Central memory CD4-positive, alpha-beta T cell (primary cell): ENCODE measurements at regions not wholly inside any gene's neighbourhood (a gene's known extent, or its start where the extent isn't known, plus 50 kb on each side); places are given as distances from the start of the nearest gene placed in this dataset.

Source experiments
- DNase-seq: peaks from one replicate; pipeline ENCODE4 v3.0.0; 2022

- no peak for DNase-seq
These were observed 115.1 kb downstream of the RNASET2 start for GRCh38 chr6:166841216-166841615.

- no peak for DNase-seq
These were observed 116.8 kb downstream of the RNASET2 start for GRCh38 chr6:166839569-166839968.

- no peak for DNase-seq
These were observed 117.4 kb downstream of the RNASET2 start for GRCh38 chr6:166838987-166839386.

- DNase-seq, result no peak
These were observed 119.3 kb downstream of the RNASET2 start for GRCh38 chr6:166836785-166837718.

GRCh38 chr6:166834049-166834448, 122.3 kb downstream of the RNASET2 start:
- no peak for DNase-seq

- no peak for DNase-seq
These were observed 125.4 kb downstream of the RNASET2 start for GRCh38 chr6:166830891-166831363.

GRCh38 chr6:166830185-166830890, 126.0 kb downstream of the RNASET2 start:
- no peak for DNase-seq

- no peak for DNase-seq
These were observed 130.1 kb downstream of the RNASET2 start for GRCh38 chr6:166826264-166826663.

GRCh38 chr6:166825553-166826145, 130.7 kb downstream of the RNASET2 start:
- no peak for DNase-seq

GRCh38 chr6:166824880-166825250, 131.5 kb downstream of the RNASET2 start:
- no peak for DNase-seq

GRCh38 chr6:166824146-166824879, 132.0 kb downstream of the RNASET2 start:
- DNase-seq, result no peak

- DNase-seq, result no peak
These were observed 133.7 kb downstream of the RNASET2 start for GRCh38 chr6:166822609-166823008.

- DNase-seq, result no peak
These were observed 135.9 kb downstream of the RNASET2 start for GRCh38 chr6:166820483-166820882.

- no peak for DNase-seq
These were observed 136.3 kb downstream of the RNASET2 start for GRCh38 chr6:166820070-166820469.

GRCh38 chr6:166815629-166816028, 140.7 kb downstream of the RNASET2 start:
- DNase-seq, result no peak

- DNase-seq, result no peak
These were observed 142.0 kb downstream of the RNASET2 start for GRCh38 chr6:166814390-166814789.

GRCh38 chr6:166813461-166813860, 142.9 kb downstream of the RNASET2 start:
- DNase-seq, result no peak

- DNase-seq, result no peak
These were observed 145.5 kb downstream of the RNASET2 start for GRCh38 chr6:166810864-166811263.

GRCh38 chr6:166809721-166810120, 146.6 kb downstream of the RNASET2 start:
- DNase-seq, result no peak

GRCh38 chr6:166806962-166807757, 149.2 kb downstream of the RNASET2 start:
- no peak for DNase-seq

GRCh38 chr6:166806217-166806838, 150.0 kb downstream of the RNASET2 start:
- no peak for DNase-seq
